GM23248 (cell line): ENCODE measurements at regions not wholly inside any gene's neighbourhood (a gene's known extent, or its start where the extent isn't known, plus 50 kb on each side); places are given as distances from the start of the nearest gene placed in this dataset.

Experiments used
- EZH2 ChIP-seq: fragments of 200-600 bp; sonication (generic); IDR thresholded peaks from 2 replicates; pipeline ENCODE4 v1.6.1; 2018; ENCODE audit warnings: antibody characterized with exemption, mild to moderate bottlenecking; ENCODE audit not compliant: insufficient read depth, poor library complexity, severe bottlenecking
- EZH2phosphoT487 ChIP-seq: fragments of 200-600 bp; sonication (generic); IDR thresholded peaks from 2 replicates; pipeline ENCODE4 v1.6.1; 2018; ENCODE audit warnings: antibody characterized with exemption, moderate library complexity, mild to moderate bottlenecking, low read depth; ENCODE audit not compliant: insufficient read depth

GRCh38 chr13:81375709-81376108 is 1034.8 kb upstream of the SPRY2 start:
- TF ChIP-seq EZH2phosphoT487 (no peak), EZH2 (no peak)
